22Rv1 (cell line): ENCODE measurements at regions not wholly inside any gene's neighbourhood (a gene's known extent, or its start where the extent isn't known, plus 50 kb on each side); places are given as distances from the start of the nearest gene placed in this dataset.

Experiments
- ZFX ChIP-seq: fragments of 450-650 bp; IDR thresholded peaks from 2 replicates; pipeline ENCODE4 v1.6.1; 2017; ENCODE audit warnings: antibody characterized with exemption, borderline replicate concordance
- TF ChIP-seq, protein P1 (sequence below): fragments of 450-650 bp; IDR thresholded peaks from 2 replicates; pipeline ENCODE4 v1.5.1; 2017; ENCODE audit warnings: mild to moderate bottlenecking

DNA sequence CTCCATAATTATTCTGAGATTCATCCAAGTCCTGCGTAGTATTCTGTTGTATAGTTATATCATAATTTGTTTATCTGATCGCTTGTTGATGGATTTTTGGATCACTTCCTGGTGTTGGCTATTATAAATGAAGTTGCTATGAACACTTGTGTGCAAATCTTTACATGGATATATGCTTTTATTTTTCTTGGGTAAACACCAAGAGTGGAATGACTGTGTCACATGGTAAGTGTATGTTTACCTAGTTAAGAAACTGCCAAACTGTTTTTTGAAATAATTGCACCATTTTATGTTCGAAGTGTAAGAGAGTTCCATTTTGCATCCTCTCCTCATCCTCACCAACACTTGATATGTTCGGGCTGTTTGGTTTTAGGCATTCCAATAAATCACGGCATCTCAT is 360.4 kb upstream of the FRG2C start:
- TF ChIP-seq, protein P1, sequence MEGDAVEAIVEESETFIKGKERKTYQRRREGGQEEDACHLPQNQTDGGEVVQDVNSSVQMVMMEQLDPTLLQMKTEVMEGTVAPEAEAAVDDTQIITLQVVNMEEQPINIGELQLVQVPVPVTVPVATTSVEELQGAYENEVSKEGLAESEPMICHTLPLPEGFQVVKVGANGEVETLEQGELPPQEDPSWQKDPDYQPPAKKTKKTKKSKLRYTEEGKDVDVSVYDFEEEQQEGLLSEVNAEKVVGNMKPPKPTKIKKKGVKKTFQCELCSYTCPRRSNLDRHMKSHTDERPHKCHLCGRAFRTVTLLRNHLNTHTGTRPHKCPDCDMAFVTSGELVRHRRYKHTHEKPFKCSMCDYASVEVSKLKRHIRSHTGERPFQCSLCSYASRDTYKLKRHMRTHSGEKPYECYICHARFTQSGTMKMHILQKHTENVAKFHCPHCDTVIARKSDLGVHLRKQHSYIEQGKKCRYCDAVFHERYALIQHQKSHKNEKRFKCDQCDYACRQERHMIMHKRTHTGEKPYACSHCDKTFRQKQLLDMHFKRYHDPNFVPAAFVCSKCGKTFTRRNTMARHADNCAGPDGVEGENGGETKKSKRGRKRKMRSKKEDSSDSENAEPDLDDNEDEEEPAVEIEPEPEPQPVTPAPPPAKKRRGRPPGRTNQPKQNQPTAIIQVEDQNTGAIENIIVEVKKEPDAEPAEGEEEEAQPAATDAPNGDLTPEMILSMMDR, result no peak
- no peak for TF ChIP-seq ZFX
